ENCODE measurements at regions not wholly inside any gene's neighbourhood (a gene's known extent, or its start where the extent isn't known, plus 50 kb on each side); places are given as distances from the start of the nearest gene placed in this dataset.

GRCh38 chr5:138626333-138626944, 51.2 kb upstream of the HSPA9 start:
- no peak for DNase-seq (ENCODE audit: low read depth)

GRCh38 chr5:138625134-138625533, 49.9 kb upstream of the HSPA9 start:
- DNase-seq (ENCODE audit: low read depth): no peak

Data from myocyte (in vitro differentiated cells).